ENCODE measurements at regions not wholly inside any gene's neighbourhood (a gene's known extent, or its start where the extent isn't known, plus 50 kb on each side); places are given as distances from the start of the nearest gene placed in this dataset.

DNA sequence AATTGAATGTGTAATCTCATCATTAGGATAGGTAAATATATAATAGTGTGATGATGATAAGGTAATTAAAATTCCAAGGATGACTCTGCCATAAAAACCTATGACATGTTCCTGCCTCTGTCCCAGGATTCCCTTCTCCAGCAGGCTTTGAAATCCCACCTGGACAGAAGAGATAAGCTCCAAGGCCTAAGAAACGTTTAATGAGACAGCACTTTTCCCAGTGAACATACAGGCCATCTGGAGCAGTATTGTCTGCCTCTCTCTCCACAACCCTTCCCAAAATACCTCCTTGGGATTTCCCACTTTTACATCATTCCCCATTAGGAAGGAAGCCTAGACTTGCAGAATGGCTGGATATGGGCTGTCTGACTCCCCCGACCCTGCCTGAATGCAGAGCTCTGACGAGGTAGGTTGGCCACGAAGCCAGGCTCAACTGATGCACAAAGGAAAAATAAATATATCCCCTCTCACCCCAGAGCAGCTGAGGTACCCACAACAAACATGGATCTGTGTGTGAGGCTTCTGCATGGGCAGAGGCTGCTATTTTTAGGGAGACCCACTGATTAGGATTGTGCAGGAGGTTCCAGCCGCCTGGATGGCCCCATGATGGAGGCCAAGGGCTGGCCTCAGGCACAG is 71.0 kb downstream of the TMPRSS5 start:
- no peak for DNase-seq (ENCODE audit: low spot score)
- in situ Hi-C loops (cut with MboI; ENCODE audit: low sequenced_read_pairs, unreplicated experiment), result no loop called here
- TF ChIP-seq CTCF (IDR thresholded peaks at IDR 0.05; ENCODE audit: borderline replicate concordance, control extremely low read depth, extremely low read depth, insufficient read depth, missing control alignments), result no peak

DNA sequence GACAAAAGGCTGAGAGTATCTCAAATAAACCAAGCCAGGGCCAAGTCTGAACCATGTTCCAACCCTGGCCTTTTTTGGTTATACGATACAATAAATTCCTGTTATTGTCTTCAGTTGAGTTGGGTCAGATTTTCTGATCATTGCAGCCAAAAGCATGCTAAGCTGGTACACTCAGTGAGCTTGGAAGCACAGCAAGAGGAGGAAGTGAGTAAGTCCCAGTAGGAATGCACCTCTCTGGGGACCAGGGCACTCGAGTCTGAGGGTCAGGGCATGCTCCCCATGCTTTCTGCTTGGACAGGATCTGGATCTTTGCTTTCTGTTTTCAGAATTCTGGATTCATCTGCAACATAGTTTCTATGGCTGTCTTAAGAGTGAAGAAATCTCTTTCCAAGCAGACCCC is 73.1 kb downstream of the TMPRSS5 start:
- no peak for TF ChIP-seq CTCF (IDR thresholded peaks at IDR 0.05; ENCODE audit: borderline replicate concordance, control extremely low read depth, extremely low read depth, insufficient read depth, missing control alignments)
- DNase-seq (ENCODE audit: low spot score), result no peak
- in situ Hi-C loops (cut with MboI; ENCODE audit: low sequenced_read_pairs, unreplicated experiment), result no loop called here

DNA sequence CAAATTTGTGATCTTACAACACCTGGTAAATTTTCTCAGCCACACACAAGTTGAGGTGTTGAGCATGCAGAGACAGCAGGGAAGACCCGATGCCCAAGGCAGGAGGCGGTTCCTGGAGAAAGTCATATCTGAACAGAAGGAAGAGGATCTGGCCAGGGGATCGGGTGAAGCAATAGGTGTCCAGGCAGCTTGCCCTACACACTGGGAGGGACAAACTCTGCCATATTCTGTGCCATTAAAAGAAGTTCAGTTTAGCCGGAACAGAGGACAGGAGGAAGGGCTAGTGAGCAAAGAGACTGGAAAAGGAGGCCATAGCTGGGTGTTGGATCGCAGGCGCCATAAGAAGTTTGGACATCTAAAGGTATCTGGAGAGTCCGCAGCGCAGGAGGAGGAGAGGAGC is 76.5 kb downstream of the TMPRSS5 start:
- DNase-seq (ENCODE audit: low spot score), result no peak
- in situ Hi-C loops (cut with MboI; ENCODE audit: low sequenced_read_pairs, unreplicated experiment), result no loop called here
- TF ChIP-seq CTCF (IDR thresholded peaks at IDR 0.05; ENCODE audit: borderline replicate concordance, control extremely low read depth, extremely low read depth, insufficient read depth, missing control alignments), result no peak

DNA sequence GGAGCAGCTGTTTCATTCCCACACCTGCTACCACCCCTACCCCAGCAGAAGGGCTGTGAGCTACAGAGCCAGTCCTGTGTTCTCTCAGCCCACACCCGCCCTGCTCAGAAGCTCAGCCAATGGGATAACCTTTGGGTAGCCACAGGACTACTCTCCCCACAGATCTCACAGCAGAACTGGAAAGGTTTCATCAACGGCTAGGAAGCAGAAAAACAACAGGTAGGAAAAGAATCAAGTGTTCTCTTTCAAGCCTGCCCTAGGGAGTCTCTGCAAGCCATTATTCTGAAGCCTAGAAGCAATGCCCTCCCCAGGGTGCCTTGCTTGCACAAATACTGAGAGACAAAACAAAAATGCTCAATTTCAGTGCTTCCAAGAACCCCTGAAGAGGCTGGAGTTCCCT is 77.2 kb downstream of the TMPRSS5 start:
- no peak for DNase-seq (ENCODE audit: low spot score)
- in situ Hi-C loops (cut with MboI; ENCODE audit: low sequenced_read_pairs, unreplicated experiment), result no loop called here
- no peak for TF ChIP-seq CTCF (IDR thresholded peaks at IDR 0.05; ENCODE audit: borderline replicate concordance, control extremely low read depth, extremely low read depth, insufficient read depth, missing control alignments)

GRCh38 chr11:113627946-113628345 is 78.2 kb downstream of the TMPRSS5 start:
- in situ Hi-C loops (cut with MboI; ENCODE audit: low sequenced_read_pairs, unreplicated experiment), result no loop called here
- no peak for DNase-seq (ENCODE audit: low spot score)
- TF ChIP-seq CTCF (IDR thresholded peaks at IDR 0.05; ENCODE audit: borderline replicate concordance, control extremely low read depth, extremely low read depth, insufficient read depth, missing control alignments), result no peak

GRCh38 chr11:113627297-113627696 is 78.8 kb downstream of the TMPRSS5 start:
- no peak for DNase-seq (ENCODE audit: low spot score)
- in situ Hi-C loops (cut with MboI; ENCODE audit: low sequenced_read_pairs, unreplicated experiment), result no loop called here
- TF ChIP-seq CTCF (IDR thresholded peaks at IDR 0.05; ENCODE audit: borderline replicate concordance, control extremely low read depth, extremely low read depth, insufficient read depth, missing control alignments), result no peak

Data from GM13976 (cell line).